A549 (cell line): ENCODE measurements at regions not wholly inside any gene's neighbourhood (a gene's known extent, or its start where the extent isn't known, plus 50 kb on each side); places are given as distances from the start of the nearest gene placed in this dataset.

Experiments used
- EP300 ChIP-seq, 2 experiments: fragments of >200 bp; sonication (Bioruptor Twin); formaldehyde crosslinking; IDR thresholded peaks; 2 replicates in 1 of 2; 3 replicates in 1 of 2; pipeline ENCODE4 v1.6.1; 2016 to 2017
- POLR2A ChIP-seq: IDR thresholded peaks from 2 replicates; pipeline ENCODE4 v1.6.1; 2012; ENCODE audit warnings: mild to moderate bottlenecking, low read length
- RFX5 ChIP-seq: fragments of 450-650 bp; IDR thresholded peaks from 2 replicates; pipeline ENCODE4 v1.7.1; 2014; ENCODE audit warnings: antibody characterized with exemption, mild to moderate bottlenecking, moderate library complexity
- RNF2 ChIP-seq: fragments of 200-600 bp; sonication (generic); IDR thresholded peaks from 2 replicates; pipeline ENCODE4 v1.6.1; 2016; ENCODE audit warnings: low read depth, mild to moderate bottlenecking, antibody characterized with exemption, moderate library complexity, borderline replicate concordance

GRCh38 chr6:145143379-145143778 lies 591.9 kb downstream of the EPM2A start:
- TF ChIP-seq POLR2A, result no peak
- TF ChIP-seq EP300 (IDR thresholded peaks at IDR 0.05), result no peak
- no peak for TF ChIP-seq RNF2
- TF ChIP-seq RFX5, result no peak
